Neural progenitor cell (in vitro differentiated cells): ENCODE measurements at regions not wholly inside any gene's neighbourhood (a gene's known extent, or its start where the extent isn't known, plus 50 kb on each side); places are given as distances from the start of the nearest gene placed in this dataset.

ENCODE experiments used
- EZH2 ChIP-seq: fragments of 200-600 bp; sonication (generic); IDR thresholded peaks from 2 replicates; pipeline ENCODE4 v1.6.1; 2017; ENCODE audit warnings: antibody characterized with exemption, mild to moderate bottlenecking, moderate library complexity
- TF ChIP-seq, protein P1 (sequence below): fragments of 200-600 bp; sonication (generic); IDR thresholded peaks from 2 replicates; pipeline ENCODE4 v1.5.1; 2017; ENCODE audit warnings: antibody characterized with exemption, mild to moderate bottlenecking

DNA sequence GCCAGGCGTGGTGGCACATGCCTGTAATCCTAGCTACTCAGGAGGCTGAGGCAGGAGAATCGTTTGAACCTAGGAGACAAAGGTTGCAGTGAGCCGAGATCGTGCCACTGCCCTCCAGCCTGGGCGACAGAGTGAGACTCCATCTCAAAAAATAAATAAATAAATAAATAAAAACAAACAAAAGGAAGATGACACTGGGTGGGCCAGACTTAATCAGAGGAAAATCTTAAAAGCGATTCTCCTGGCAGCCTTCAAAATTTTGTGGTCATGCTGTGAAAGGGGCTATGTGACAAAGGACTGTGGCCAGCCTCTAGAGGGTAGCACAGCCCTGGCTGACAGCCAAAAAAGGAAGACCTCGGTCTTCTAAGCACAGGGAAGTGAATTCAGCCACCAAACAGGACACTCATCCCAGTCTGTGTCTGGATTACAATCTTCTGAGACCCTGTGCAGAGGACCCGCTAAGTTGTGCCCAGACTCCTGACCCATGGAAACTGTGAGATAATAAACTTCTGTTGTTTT, 391.1 kb downstream of the CNTNAP4 start:
- TF ChIP-seq, protein P1, sequence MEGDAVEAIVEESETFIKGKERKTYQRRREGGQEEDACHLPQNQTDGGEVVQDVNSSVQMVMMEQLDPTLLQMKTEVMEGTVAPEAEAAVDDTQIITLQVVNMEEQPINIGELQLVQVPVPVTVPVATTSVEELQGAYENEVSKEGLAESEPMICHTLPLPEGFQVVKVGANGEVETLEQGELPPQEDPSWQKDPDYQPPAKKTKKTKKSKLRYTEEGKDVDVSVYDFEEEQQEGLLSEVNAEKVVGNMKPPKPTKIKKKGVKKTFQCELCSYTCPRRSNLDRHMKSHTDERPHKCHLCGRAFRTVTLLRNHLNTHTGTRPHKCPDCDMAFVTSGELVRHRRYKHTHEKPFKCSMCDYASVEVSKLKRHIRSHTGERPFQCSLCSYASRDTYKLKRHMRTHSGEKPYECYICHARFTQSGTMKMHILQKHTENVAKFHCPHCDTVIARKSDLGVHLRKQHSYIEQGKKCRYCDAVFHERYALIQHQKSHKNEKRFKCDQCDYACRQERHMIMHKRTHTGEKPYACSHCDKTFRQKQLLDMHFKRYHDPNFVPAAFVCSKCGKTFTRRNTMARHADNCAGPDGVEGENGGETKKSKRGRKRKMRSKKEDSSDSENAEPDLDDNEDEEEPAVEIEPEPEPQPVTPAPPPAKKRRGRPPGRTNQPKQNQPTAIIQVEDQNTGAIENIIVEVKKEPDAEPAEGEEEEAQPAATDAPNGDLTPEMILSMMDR: peak; percentile 58
- no peak for TF ChIP-seq EZH2
